ENCODE measurements at regions not wholly inside any gene's neighbourhood (a gene's known extent, or its start where the extent isn't known, plus 50 kb on each side); places are given as distances from the start of the nearest gene placed in this dataset.
"Not testable (repeated sequence)": the region's sequence is repeated elsewhere in the genome, so short reads cannot be mapped to it uniquely, and the experiment has no call there.

GRCh38 chr1:224815647-224816046, 113.8 kb upstream of the DNAH14 start:
- H3K4me1 ChIP-seq (ENCODE audit: control insufficient read depth, low read depth, low read length) = peaks cover 4% of the 10 kb centered on the region

GRCh38 chr1:224816062-224816461, 113.4 kb upstream of the DNAH14 start:
- H2AK5ac ChIP-seq (ENCODE audit: low read length) = no peak overlapping the region
- H4K5ac ChIP-seq (ENCODE audit: low read length) = no peak overlapping the region
- H3K27ac ChIP-seq (ENCODE audit: low read depth, low read length) = no peak overlapping the region
- no peak overlapping the region for H4K8ac ChIP-seq (ENCODE audit: low read depth, low read length)
- no peak overlapping the region for H2BK5ac ChIP-seq (ENCODE audit: low read length)
- no peak overlapping the region for H2BK120ac ChIP-seq (ENCODE audit: low read depth, low read length)
- H3K23ac ChIP-seq (ENCODE audit: low read length) = no peak overlapping the region
- no peak overlapping the region for H3K9ac ChIP-seq (ENCODE audit: low read length)
- no peak overlapping the region for H3K4me2 ChIP-seq (ENCODE audit: low read length)
- no peaks in the 10 kb centered on the region for H3K27me3 ChIP-seq (ENCODE audit: insufficient read depth, low read length, poor library complexity)
- H3K79me1 ChIP-seq (ENCODE audit: low read length) = no peaks in the 10 kb centered on the region
- H3K18ac ChIP-seq (ENCODE audit: low read length) = no peak overlapping the region
- H3K56ac ChIP-seq (ENCODE audit: low read length) = no peak overlapping the region
- H2BK15ac ChIP-seq (replicated peaks; ENCODE audit: low read depth) = no peak overlapping the region
- H3K4me1 ChIP-seq (ENCODE audit: control insufficient read depth, low read depth, low read length) = peaks cover 4% of the 10 kb centered on the region
- H3K4me3 ChIP-seq (ENCODE audit: low read length) = no peak overlapping the region
- no peaks in the 10 kb centered on the region for H3K36me3 ChIP-seq (ENCODE audit: control insufficient read depth, insufficient read depth, low read length)
- no peak overlapping the region for H3K4ac ChIP-seq (ENCODE audit: low read depth, low read length)
- H3K79me2 ChIP-seq (ENCODE audit: control insufficient read depth, insufficient read depth, low read length) = no peaks in the 10 kb centered on the region
- DNase-seq = no peak

More at GRCh38 chr1:224815647-224816046, 113.8 kb upstream of the DNAH14 start:
- no peaks in the 10 kb centered on the region for H3K36me3 ChIP-seq (ENCODE audit: control insufficient read depth, insufficient read depth, low read length)
- WGBS (ENCODE audit: extremely low coverage, insufficient coverage, low lambda C conversion rate) = no CpG with 5 or more reads among the region's 2 CpGs
- H3K4me3 ChIP-seq (ENCODE audit: low read length) = no peak overlapping the region
- H2AK5ac ChIP-seq (ENCODE audit: low read length) = no peak overlapping the region
- H4K8ac ChIP-seq (ENCODE audit: low read depth, low read length) = no peak overlapping the region
- H3K27me3 ChIP-seq (ENCODE audit: insufficient read depth, low read length, poor library complexity) = no peaks in the 10 kb centered on the region
- no peak for DNase-seq
- H4K5ac ChIP-seq (ENCODE audit: low read length) = no peak overlapping the region
- H2BK5ac ChIP-seq (ENCODE audit: low read length) = no peak overlapping the region
- H3K56ac ChIP-seq (ENCODE audit: low read length) = no peak overlapping the region
- no peak overlapping the region for H3K18ac ChIP-seq (ENCODE audit: low read length)
- no peak overlapping the region for H3K9ac ChIP-seq (ENCODE audit: low read length)
- no peak overlapping the region for H3K4me2 ChIP-seq (ENCODE audit: low read length)
- H3K79me1 ChIP-seq (ENCODE audit: low read length) = no peaks in the 10 kb centered on the region
- H3K23ac ChIP-seq (ENCODE audit: low read length) = no peak overlapping the region
- no peak overlapping the region for H3K27ac ChIP-seq (ENCODE audit: low read depth, low read length)
- H3K79me2 ChIP-seq (ENCODE audit: control insufficient read depth, insufficient read depth, low read length) = no peaks in the 10 kb centered on the region
- H3K4ac ChIP-seq (ENCODE audit: low read depth, low read length) = no peak overlapping the region
- H2BK120ac ChIP-seq (ENCODE audit: low read depth, low read length) = no peak overlapping the region
- H2BK15ac ChIP-seq (replicated peaks; ENCODE audit: low read depth) = no peak overlapping the region

DNA sequence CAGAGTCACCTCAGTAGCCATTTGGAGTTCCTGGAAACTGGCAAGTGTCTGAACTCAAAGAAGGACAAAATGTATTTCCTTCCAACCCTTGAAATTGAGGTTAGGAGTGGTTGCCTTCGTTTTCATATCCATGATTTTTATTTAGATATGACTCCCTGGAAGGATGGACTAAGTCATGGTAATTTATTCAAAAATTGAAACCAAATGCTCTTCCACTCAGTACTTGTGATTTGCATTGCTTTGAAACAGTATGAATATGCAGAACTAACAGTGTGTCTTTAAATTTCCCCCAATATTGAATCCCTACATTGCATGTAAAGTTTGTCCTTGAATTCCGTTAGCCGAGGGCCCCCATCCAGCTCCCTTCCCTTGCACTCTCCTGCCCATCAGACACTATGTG, 112.1 kb upstream of the DNAH14 start:
- Histone ChIP-seq H3K79me2 (ENCODE audit: control insufficient read depth, insufficient read depth, low read length) (no peaks in the 10 kb centered on the region), H2BK5ac (ENCODE audit: low read length) (no peak overlapping the region), H3K4me3 (ENCODE audit: low read length) (no peak overlapping the region), H2BK120ac (ENCODE audit: low read depth, low read length) (no peak overlapping the region), H4K5ac (ENCODE audit: low read length) (no peak overlapping the region), H3K9ac (ENCODE audit: low read length) (no peak overlapping the region), H3K79me1 (ENCODE audit: low read length) (no peaks in the 10 kb centered on the region), H3K4ac (ENCODE audit: low read depth, low read length) (no peak overlapping the region), H3K23ac (ENCODE audit: low read length) (no peak overlapping the region), H3K4me1 (ENCODE audit: control insufficient read depth, low read depth, low read length) (peaks cover 4% of the 10 kb centered on the region), H2AK5ac (ENCODE audit: low read length) (no peak overlapping the region), H2BK15ac (replicated peaks; ENCODE audit: low read depth) (no peak overlapping the region), H4K8ac (ENCODE audit: low read depth, low read length) (no peak overlapping the region), H3K18ac (ENCODE audit: low read length) (no peak overlapping the region), H3K36me3 (ENCODE audit: control insufficient read depth, insufficient read depth, low read length) (no peaks in the 10 kb centered on the region), H3K4me2 (ENCODE audit: low read length) (no peak overlapping the region), H3K27ac (ENCODE audit: low read depth, low read length) (no peak overlapping the region), H3K56ac (ENCODE audit: low read length) (no peak overlapping the region), H3K27me3 (ENCODE audit: insufficient read depth, low read length, poor library complexity) (no peaks in the 10 kb centered on the region)
- no peak for DNase-seq
- no CpG with 5 or more reads among the region's 3 CpGs for WGBS (ENCODE audit: extremely low coverage, insufficient coverage, low lambda C conversion rate)

DNA sequence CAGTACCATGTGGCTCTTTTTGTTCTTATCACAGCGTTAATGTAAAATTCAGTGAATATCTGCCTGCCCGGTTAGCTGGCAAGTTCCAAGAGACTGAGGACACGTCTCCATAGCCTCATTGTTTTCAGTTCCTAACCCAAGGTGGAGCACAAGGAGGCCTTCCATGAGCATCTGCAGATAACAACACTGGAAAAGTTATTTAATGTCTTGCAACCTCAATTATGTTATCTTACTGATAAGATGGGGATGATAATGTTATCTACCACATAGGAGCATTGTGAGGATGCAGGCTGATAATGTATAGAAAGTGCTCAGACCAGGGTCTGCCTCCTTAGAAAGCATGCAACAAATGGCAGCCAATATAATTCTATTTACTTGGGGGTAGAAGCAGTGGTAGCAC, 109.6 kb upstream of the DNAH14 start:
- Histone ChIP-seq H3K18ac (ENCODE audit: low read length) (no peak overlapping the region), H3K56ac (ENCODE audit: low read length) (no peak overlapping the region)

DNA sequence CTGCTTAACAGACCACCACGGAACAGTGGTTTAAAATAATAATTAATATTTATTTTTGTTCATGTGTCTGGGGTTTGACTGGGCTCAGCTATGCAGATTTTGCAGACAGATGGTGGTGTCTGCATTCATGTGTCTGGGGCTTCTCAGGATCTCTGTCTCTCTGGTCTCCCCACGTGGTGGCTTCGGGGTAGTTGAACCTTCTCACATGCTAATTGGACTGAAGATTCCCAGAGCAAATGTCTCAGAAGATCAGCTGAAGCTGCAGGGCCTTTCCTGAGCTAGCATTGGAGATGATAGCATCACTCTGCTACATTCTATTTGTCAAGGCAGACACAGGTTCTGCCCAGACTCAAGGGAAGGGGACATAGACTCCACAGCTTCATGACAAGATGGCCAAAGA, 109.1 kb upstream of the DNAH14 start:
- Histone ChIP-seq H3K4me2 (ENCODE audit: low read length) (no peak overlapping the region), H3K36me3 (ENCODE audit: control insufficient read depth, insufficient read depth, low read length) (no peaks in the 10 kb centered on the region), H3K23ac (ENCODE audit: low read length) (no peak overlapping the region), H3K4me1 (ENCODE audit: control insufficient read depth, low read depth, low read length) (peaks cover 4% of the 10 kb centered on the region), H2BK5ac (ENCODE audit: low read length) (peak overlapping the region; percentile 30), H3K4ac (ENCODE audit: low read depth, low read length) (peak overlapping the region; percentile 62), H2BK120ac (ENCODE audit: low read depth, low read length) (no peak overlapping the region), H3K56ac (ENCODE audit: low read length) (no peak overlapping the region), H4K8ac (ENCODE audit: low read depth, low read length) (no peak overlapping the region), H3K27me3 (ENCODE audit: insufficient read depth, low read length, poor library complexity) (no peaks in the 10 kb centered on the region), H3K27ac (ENCODE audit: low read depth, low read length) (no peak overlapping the region), H3K9ac (ENCODE audit: low read length) (no peak overlapping the region), H3K79me2 (ENCODE audit: control insufficient read depth, insufficient read depth, low read length) (no peaks in the 10 kb centered on the region), H4K5ac (ENCODE audit: low read length) (no peak overlapping the region), H3K18ac (ENCODE audit: low read length) (no peak overlapping the region), H3K4me3 (ENCODE audit: low read length) (no peak overlapping the region), H2AK5ac (ENCODE audit: low read length) (no peak overlapping the region), H2BK15ac (replicated peaks; ENCODE audit: low read depth) (no peak overlapping the region), H3K79me1 (ENCODE audit: low read length) (no peaks in the 10 kb centered on the region)
- WGBS (ENCODE audit: extremely low coverage, insufficient coverage, low lambda C conversion rate) = no CpG with 5 or more reads among the region's 3 CpGs
- DNase-seq = peak; percentile 63

More for the DNA sequence above, 109.6 kb upstream of the DNAH14 start:
- WGBS (ENCODE audit: extremely low coverage, insufficient coverage, low lambda C conversion rate) = no CpG with 5 or more reads among the region's 3 CpGs
- H2BK120ac ChIP-seq (ENCODE audit: low read depth, low read length) = no peak overlapping the region
- H3K27me3 ChIP-seq (ENCODE audit: insufficient read depth, low read length, poor library complexity) = no peaks in the 10 kb centered on the region
- no peak overlapping the region for H3K4me2 ChIP-seq (ENCODE audit: low read length)
- H3K79me2 ChIP-seq (ENCODE audit: control insufficient read depth, insufficient read depth, low read length) = no peaks in the 10 kb centered on the region
- no peak overlapping the region for H3K9ac ChIP-seq (ENCODE audit: low read length)
- H2BK5ac ChIP-seq (ENCODE audit: low read length) = peak overlapping the region; percentile 76
- no peaks in the 10 kb centered on the region for H3K36me3 ChIP-seq (ENCODE audit: control insufficient read depth, insufficient read depth, low read length)
- H4K5ac ChIP-seq (ENCODE audit: low read length) = no peak overlapping the region
- H3K4me3 ChIP-seq (ENCODE audit: low read length) = no peak overlapping the region
- no peak overlapping the region for H3K23ac ChIP-seq (ENCODE audit: low read length)
- H3K4me1 ChIP-seq (ENCODE audit: control insufficient read depth, low read depth, low read length) = peaks cover 4% of the 10 kb centered on the region
- H2BK15ac ChIP-seq (replicated peaks; ENCODE audit: low read depth) = no peak overlapping the region
- H3K79me1 ChIP-seq (ENCODE audit: low read length) = no peaks in the 10 kb centered on the region
- no peak overlapping the region for H4K8ac ChIP-seq (ENCODE audit: low read depth, low read length)
- no peak overlapping the region for H2AK5ac ChIP-seq (ENCODE audit: low read length)
- peak; percentile 94 for DNase-seq
- H3K27ac ChIP-seq (ENCODE audit: low read depth, low read length) = peak overlapping the region; percentile 74
- H3K4ac ChIP-seq (ENCODE audit: low read depth, low read length) = no peak overlapping the region

- WGBS (ENCODE audit: extremely low coverage, insufficient coverage, low lambda C conversion rate) = no CpG with 5 or more reads among the region's 8 CpGs
Observed at GRCh38 chr1:224821751-224822150, 107.7 kb upstream of the DNAH14 start.

More at GRCh38 chr1:224821751-224822150, 107.7 kb upstream of the DNAH14 start:
- not testable (repeated sequence) for H2BK5ac ChIP-seq (ENCODE audit: low read length); H3K9ac ChIP-seq (ENCODE audit: low read length); H3K56ac ChIP-seq (ENCODE audit: low read length); H3K79me2 ChIP-seq (ENCODE audit: control insufficient read depth, insufficient read depth, low read length); H3K79me1 ChIP-seq (ENCODE audit: low read length); H4K5ac ChIP-seq (ENCODE audit: low read length); H3K27ac ChIP-seq (ENCODE audit: low read depth, low read length); H2BK120ac ChIP-seq (ENCODE audit: low read depth, low read length); H3K18ac ChIP-seq (ENCODE audit: low read length); H3K4ac ChIP-seq (ENCODE audit: low read depth, low read length); H3K36me3 ChIP-seq (ENCODE audit: control insufficient read depth, insufficient read depth, low read length); H3K4me1 ChIP-seq (ENCODE audit: control insufficient read depth, low read depth, low read length); H3K23ac ChIP-seq (ENCODE audit: low read length); H3K27me3 ChIP-seq (ENCODE audit: insufficient read depth, low read length, poor library complexity); H3K4me2 ChIP-seq (ENCODE audit: low read length); H3K4me3 ChIP-seq (ENCODE audit: low read length); DNase-seq; H2AK5ac ChIP-seq (ENCODE audit: low read length); H2BK15ac ChIP-seq (replicated peaks; ENCODE audit: low read depth); H4K8ac ChIP-seq (ENCODE audit: low read depth, low read length)
